Chondrocyte (in vitro differentiated cells): ENCODE measurements at regions not wholly inside any gene's neighbourhood (a gene's known extent, or its start where the extent isn't known, plus 50 kb on each side); places are given as distances from the start of the nearest gene placed in this dataset.

Experiments used
- DNase-seq: peaks from one replicate; pipeline ENCODE4 v3.0.0; 2021; ENCODE audit warnings: mixed read lengths, low spot score
- H3K27ac Mint-ChIP-seq: one replicate; pipeline ENCODE4 v1.8.0; 2021; ENCODE audit warnings: mild to moderate bottlenecking, moderate library complexity, mixed read lengths; ENCODE audit not compliant: unreplicated experiment
- H3K27me3 Mint-ChIP-seq: 2 replicates; pipeline ENCODE4 v1.8.0; 2021; ENCODE audit warnings: low read depth, mixed read lengths
- H3K36me3 Mint-ChIP-seq: 2 replicates; pipeline ENCODE4 v1.8.0; 2021; ENCODE audit warnings: low read depth, mixed read lengths
- H3K4me1 Mint-ChIP-seq: 2 replicates; pipeline ENCODE4 v1.8.0; 2021; ENCODE audit warnings: low read depth, mild to moderate bottlenecking, mixed read lengths
- H3K4me3 Mint-ChIP-seq: one replicate; pipeline ENCODE4 v1.8.0; 2021; ENCODE audit warnings: mild to moderate bottlenecking, moderate library complexity, mixed read lengths; ENCODE audit not compliant: unreplicated experiment
- H3K9me3 Mint-ChIP-seq: 2 replicates; pipeline ENCODE4 v1.8.0; 2021; ENCODE audit warnings: low read depth, mixed read lengths
- CTCF ChIP-seq: fragments of 200-600 bp; sonication (generic); IDR thresholded peaks from 2 replicates; pipeline ENCODE4 v1.5.0; 2021; ENCODE audit warnings: antibody characterized with exemption, mild to moderate bottlenecking, moderate library complexity

GRCh38 chr5:3303777-3304176 lies 291.9 kb upstream of the IRX1 start:
- no peak for DNase-seq
- peak overlapping the region; percentile 51 for H3K27ac Mint-ChIP-seq
- H3K4me1 Mint-ChIP-seq = peaks cover 31% of the 10 kb centered on the region
- no peak for TF ChIP-seq CTCF
- H3K36me3 Mint-ChIP-seq = no peaks in the 10 kb centered on the region
- peaks cover 4% of the 10 kb centered on the region for H3K9me3 Mint-ChIP-seq
- H3K27me3 Mint-ChIP-seq = peaks cover 2% of the 10 kb centered on the region
- no peak overlapping the region for H3K4me3 Mint-ChIP-seq

- peaks cover 4% of the 10 kb centered on the region for H3K27me3 Mint-ChIP-seq
- H3K4me3 Mint-ChIP-seq = no peak overlapping the region
- no peaks in the 10 kb centered on the region for H3K36me3 Mint-ChIP-seq
- H3K9me3 Mint-ChIP-seq = peaks cover 4% of the 10 kb centered on the region
- no peak for DNase-seq
- TF ChIP-seq CTCF = no peak
- H3K27ac Mint-ChIP-seq = peak overlapping the region; percentile 60
- peaks cover 31% of the 10 kb centered on the region for H3K4me1 Mint-ChIP-seq
These were observed 293.4 kb upstream of the IRX1 start for GRCh38 chr5:3302228-3302627.

GRCh38 chr5:3301306-3301705 lies 294.3 kb upstream of the IRX1 start:
- Mint-ChIP-seq H3K36me3 (no peaks in the 10 kb centered on the region), H3K4me3 (no peak overlapping the region), H3K27me3 (peaks cover 4% of the 10 kb centered on the region), H3K27ac (no peak overlapping the region), H3K4me1 (peaks cover 31% of the 10 kb centered on the region), H3K9me3 (peaks cover 4% of the 10 kb centered on the region)
- no peak for DNase-seq
- TF ChIP-seq CTCF = no peak

- DNase-seq = no peak
- H3K36me3 Mint-ChIP-seq = no peaks in the 10 kb centered on the region
- no peak overlapping the region for H3K27ac Mint-ChIP-seq
- no peak for TF ChIP-seq CTCF
- peaks cover 5% of the 10 kb centered on the region for H3K9me3 Mint-ChIP-seq
- H3K27me3 Mint-ChIP-seq = peaks cover 4% of the 10 kb centered on the region
- no peak overlapping the region for H3K4me3 Mint-ChIP-seq
- H3K4me1 Mint-ChIP-seq = peaks cover 31% of the 10 kb centered on the region
These were observed 294.9 kb upstream of the IRX1 start for GRCh38 chr5:3300726-3301125.

- Mint-ChIP-seq H3K36me3 (no peaks in the 10 kb centered on the region), H3K27ac (no peak overlapping the region), H3K9me3 (peaks cover 9% of the 10 kb centered on the region), H3K27me3 (peaks cover 4% of the 10 kb centered on the region), H3K4me3 (no peak overlapping the region), H3K4me1 (peaks cover 31% of the 10 kb centered on the region)
- no peak for TF ChIP-seq CTCF
- no peak for DNase-seq
These were observed 296.2 kb upstream of the IRX1 start for GRCh38 chr5:3299441-3299840.
